CD4-positive, alpha-beta T cell treated with Interleukin-4 for 1 hour (primary cell): ENCODE measurements at regions not wholly inside any gene's neighbourhood (a gene's known extent, or its start where the extent isn't known, plus 50 kb on each side); places are given as distances from the start of the nearest gene placed in this dataset.

Experiments
- DNase-seq, 2 donors: peaks; one replicate each; pipeline ENCODE4 v3.0.0-alpha.2; 2020 to 2022

- no peak for DNase-seq
These were observed 93.2 kb upstream of the AGTR1 start for GRCh38 chr3:148604270-148605085.

- DNase-seq: no peak
These were observed 92.2 kb upstream of the AGTR1 start for GRCh38 chr3:148605521-148605920.

- no peak for DNase-seq
These were observed 90.7 kb upstream of the AGTR1 start for GRCh38 chr3:148606979-148607378.

GRCh38 chr3:148607491-148607890 is 90.2 kb upstream of the AGTR1 start:
- DNase-seq: no peak

- no peak for DNase-seq
These were observed 85.4 kb upstream of the AGTR1 start for GRCh38 chr3:148612278-148612677.

GRCh38 chr3:148615382-148615781 is 82.3 kb upstream of the AGTR1 start:
- DNase-seq: no peak

GRCh38 chr3:148625095-148625736 is 72.5 kb upstream of the AGTR1 start:
- no peak for DNase-seq

- no peak for DNase-seq
These were observed 71.7 kb upstream of the AGTR1 start for GRCh38 chr3:148625991-148626390.

- DNase-seq: no peak
These were observed 68.7 kb upstream of the AGTR1 start for GRCh38 chr3:148629006-148629405.

- no peak for DNase-seq
These were observed 66.4 kb upstream of the AGTR1 start for GRCh38 chr3:148631124-148631903.

GRCh38 chr3:148641722-148642121 is 56.0 kb upstream of the AGTR1 start:
- no peak for DNase-seq

GRCh38 chr3:148642214-148642613 is 55.5 kb upstream of the AGTR1 start:
- no peak for DNase-seq

- no peak for DNase-seq
These were observed 55.1 kb upstream of the AGTR1 start for GRCh38 chr3:148642616-148643015.

GRCh38 chr3:148643389-148643840 is 54.3 kb upstream of the AGTR1 start:
- DNase-seq: no peak

- DNase-seq: no peak
These were observed 51.5 kb upstream of the AGTR1 start for GRCh38 chr3:148646126-148646665.
